HG02973 (cell line): ENCODE measurements at regions not wholly inside any gene's neighbourhood (a gene's known extent, or its start where the extent isn't known, plus 50 kb on each side); places are given as distances from the start of the nearest gene placed in this dataset.
"Not testable (repeated sequence)": the region's sequence is repeated elsewhere in the genome, so short reads cannot be mapped to it uniquely, and the experiment has no call there.

Experiments used
- ATAC-seq: cut with Tn5 transposase; IDR thresholded peaks from one replicate; pipeline ENCODE4 v1.9.1; 2021; ENCODE audit warnings: moderate library complexity; ENCODE audit not compliant: unreplicated experiment

DNA sequence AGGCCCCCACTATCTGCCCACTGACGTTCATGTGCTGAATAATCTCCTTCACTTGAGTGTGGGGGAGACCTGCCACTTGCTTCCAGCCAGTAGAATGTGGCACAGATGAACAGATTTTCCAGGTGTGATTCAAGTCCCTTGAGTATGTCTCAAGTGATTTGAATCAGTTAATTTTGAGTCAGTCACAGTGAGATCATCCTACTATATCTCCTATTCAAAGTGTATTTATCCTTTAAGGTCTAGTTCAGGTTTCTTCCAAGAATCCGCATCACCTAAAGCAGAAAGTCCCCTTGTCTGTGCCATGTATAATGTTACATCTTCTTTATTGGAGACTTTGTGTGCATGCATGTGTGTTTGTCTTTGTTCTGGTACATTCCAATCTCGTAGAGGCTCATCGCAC is 208.3 kb upstream of the DAB2 start:
- no peak for ATAC-seq

DNA sequence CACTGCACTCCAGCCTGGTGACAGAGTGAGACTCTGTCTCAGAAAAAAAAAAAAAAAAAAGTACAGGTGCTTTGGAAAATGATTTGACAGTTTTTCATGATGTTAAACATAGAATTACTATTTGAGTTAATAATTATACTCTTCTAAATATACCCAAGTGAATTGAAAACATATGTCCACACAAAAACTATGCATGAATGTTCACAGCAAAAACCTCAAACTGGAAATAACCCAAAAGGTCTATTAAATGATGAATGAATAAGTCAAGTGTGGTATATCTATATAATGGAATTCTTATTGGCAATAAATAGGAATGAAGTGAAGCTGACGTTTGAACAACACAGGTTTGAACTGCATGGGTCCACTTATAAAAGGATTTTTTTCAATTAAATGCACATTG is 207.2 kb upstream of the DAB2 start:
- ATAC-seq, result no peak

DNA sequence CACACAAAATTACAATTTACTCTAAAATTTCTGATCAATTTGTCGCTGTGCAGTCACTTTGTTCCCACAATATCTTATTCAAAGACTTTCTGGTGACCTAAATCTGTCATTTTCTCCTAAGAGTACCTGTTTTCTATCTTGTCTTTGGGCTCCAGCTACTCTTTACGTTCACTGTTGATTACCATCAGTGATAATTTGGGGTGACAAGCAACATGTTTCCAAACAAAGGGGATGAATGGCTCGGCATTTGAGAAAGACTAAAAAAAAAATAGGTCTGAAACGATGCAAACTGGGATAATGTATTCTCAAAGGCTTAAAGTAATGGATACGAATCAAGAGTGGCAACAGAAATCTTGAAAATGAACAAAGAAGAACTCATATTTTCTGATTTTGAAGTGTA is 205.2 kb upstream of the DAB2 start:
- no peak for ATAC-seq

DNA sequence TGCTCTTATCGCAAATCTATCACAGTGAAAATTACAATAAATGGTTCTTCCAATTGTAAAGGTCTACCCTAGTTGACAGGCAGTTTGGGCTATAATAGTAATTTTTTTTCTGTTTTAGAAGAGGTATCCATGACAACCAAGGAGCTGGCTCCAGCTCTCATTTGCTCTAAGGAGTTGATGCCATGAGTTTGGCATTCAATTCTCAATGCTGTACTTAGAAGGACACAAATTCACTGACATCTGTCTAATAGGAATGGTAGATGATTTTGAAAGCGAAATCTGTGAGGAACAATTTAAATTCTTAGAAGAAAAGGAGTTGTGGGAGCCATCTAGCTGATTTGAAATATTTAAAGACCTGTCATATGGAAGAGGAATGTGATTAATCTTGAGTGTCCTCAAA is 203.6 kb upstream of the DAB2 start:
- ATAC-seq, result no peak

DNA sequence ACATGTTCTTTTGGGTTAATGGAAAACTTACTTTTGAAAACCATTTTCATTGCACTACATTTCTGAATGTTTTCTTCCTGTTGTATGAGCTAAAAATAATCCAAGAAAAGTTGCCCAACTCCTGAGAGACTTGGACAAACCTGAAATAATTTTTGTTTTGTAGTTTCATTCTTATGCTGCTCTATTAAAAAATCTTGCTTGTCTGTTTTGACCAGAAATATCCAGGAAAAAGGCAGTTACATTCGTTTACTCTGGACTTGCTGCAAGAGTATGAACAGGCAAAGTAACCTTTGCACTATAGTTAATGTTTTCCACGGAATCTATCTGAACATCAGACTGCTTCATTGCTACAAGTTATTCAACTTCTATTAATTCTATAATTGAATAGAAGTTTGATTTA is 200.1 kb upstream of the DAB2 start:
- no peak for ATAC-seq

DNA sequence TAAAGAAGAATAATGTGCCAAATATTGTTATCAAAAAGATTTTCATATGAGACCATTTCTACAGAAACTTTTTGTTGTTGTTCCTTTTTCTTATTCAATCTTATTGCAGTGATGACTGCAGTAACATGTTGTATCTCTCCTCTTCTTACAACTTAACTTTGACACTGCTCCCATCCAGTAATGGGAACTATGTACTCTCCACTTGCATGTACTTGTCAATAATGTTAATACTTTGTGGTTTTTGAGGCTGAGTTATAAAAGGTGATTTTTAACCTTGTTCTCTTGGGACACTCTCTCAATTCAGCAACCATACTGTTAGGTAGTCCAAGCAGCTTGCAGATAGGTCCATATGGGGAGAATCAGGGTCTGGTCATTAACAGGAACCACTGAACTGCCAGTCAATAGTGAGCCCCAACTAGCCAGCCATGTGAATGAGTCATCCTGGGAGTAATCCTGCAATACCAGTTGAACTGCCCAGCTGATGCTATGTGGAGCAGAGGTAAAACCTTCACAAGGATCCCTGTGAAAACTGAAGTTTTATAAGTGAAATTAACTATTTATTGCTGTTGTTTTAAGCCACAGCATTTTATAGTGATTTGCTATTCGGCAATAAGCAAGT is 199.6 kb upstream of the DAB2 start:
- no peak for ATAC-seq

DNA sequence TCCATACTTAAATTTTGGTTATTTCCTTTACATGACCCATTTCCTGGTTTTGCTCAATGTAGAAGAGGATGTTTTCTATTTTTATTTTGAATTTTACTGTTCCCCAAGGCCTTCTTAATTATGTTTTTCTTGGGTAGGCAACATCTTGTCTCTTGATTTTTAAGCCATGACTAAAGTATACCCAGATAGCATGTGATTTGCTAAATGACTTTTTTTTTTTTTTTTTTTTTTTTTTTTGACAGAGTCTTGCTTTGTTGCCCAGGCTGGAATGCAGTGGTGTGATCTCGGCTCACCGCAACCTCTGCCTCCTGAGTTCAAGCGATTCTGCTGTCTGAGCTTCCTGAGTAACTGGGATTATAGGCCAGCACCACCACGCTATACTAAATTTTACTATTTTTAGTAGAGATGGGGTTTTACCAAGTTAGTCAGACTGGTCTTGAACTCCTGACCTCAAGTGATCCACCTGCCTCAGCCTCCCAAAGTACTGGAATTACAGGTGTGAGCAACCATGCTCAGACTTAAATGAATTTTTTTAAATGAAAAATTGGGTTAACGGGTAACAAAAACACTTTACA is 198.6 kb upstream of the DAB2 start:
- no peak for ATAC-seq

DNA sequence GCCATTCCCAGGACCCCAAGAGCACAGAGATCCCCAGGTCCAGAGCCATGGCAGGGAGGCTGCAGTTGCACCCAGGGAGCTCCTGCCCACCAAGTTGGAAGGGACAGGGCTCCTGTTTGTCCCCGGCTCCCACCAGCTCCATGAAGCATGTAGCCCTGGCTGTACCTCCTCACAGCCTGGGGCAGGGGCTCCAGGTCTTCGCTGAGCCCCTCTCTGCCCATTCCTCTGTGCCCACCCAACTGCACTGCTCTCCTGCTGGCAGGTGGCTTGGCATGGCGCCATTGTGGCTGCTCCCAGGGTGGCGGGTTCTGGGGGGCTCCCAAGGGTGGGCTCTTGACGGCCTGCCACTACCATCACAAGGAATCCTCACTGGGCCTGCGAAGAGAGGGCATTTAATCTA is 197.5 kb upstream of the DAB2 start:
- no peak for ATAC-seq

DNA sequence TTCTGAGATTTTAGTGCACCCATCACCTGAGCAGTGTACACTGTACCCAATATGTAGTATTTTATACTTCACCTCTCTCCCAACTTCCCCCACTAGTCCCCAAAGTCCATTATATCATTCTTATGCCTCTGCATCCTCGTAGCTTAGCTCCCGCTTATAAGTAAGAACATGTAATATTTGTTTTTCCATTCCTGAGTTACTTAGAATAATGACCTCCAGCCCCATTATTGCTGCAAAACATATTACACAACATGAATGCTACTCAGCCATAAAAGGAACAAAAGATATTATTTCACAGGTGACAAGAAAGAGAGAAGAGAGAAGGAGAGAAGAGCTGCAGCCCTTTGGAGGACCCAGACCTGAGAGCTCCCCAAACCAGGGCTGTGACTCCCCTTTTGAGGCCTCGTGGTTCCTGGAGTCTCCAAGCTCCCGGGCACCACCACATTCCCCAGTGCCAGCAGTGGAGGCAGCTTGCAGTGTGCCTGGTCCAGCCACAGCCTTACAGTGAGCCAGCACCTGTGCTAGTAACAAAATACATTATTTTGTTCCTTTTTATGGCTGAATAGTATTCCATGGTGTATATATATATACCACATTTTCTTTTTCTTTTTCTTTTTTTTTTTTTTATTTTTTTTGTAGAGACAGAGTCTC is 194.5 kb upstream of the DAB2 start:
- no peak for ATAC-seq

DNA sequence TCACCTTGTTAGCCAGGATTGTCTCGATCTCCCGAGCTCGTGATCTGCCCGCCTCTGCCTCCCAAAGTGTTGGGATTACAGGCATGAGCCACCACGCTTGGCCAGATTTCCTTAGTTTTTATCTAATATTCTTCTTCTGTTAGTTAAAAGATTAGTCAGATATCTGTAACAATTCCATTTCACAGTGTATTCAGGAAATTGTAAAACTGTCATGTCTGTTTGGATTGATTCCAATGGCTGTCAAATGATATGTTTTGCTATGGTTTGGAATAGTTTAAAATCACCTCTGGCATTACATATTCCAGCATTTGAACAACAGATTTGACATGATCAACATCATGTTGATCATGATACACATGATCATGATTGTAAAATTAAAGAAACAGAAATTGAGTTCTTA is 193.6 kb upstream of the DAB2 start:
- no peak for ATAC-seq

DNA sequence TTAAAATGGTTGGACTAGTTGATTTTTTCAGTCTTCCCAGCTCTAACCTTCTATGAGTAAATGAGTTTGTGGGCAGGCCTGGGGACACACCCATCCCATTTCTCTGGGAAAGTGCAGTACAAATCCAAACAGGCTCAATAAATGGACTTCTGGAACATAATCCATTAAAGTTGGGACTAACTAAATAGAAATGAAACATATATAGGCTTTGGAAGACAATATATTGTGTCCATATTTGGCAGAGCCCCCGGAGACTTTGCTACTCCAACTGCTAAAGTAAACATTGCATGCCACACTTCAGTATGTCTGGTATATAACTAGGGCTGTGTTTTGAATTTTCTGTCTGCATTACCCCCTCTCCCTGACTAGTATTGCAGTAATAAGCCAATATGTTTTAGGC is 191.4 kb upstream of the DAB2 start:
- ATAC-seq, result no peak

DNA sequence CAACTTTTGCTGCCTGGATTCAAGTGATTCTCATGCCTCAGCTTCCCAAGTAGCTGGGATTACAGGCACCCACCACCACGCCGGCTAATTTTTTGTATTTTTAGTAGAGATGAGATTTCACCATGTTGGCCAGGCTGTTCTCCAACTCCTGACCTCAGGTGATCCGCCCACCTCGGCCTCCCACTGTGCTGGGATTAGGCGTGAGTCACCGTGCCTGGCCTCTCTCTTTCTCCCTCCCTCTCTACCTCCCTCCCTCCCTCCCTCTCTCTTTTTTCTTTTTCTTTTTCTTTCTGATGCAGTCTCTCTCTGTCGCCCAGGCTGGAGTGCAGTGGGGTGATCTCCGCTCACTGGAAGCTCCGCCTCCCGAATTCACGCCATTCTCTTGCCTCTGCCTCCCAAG is 186.3 kb upstream of the DAB2 start:
- not testable (repeated sequence) for ATAC-seq

DNA sequence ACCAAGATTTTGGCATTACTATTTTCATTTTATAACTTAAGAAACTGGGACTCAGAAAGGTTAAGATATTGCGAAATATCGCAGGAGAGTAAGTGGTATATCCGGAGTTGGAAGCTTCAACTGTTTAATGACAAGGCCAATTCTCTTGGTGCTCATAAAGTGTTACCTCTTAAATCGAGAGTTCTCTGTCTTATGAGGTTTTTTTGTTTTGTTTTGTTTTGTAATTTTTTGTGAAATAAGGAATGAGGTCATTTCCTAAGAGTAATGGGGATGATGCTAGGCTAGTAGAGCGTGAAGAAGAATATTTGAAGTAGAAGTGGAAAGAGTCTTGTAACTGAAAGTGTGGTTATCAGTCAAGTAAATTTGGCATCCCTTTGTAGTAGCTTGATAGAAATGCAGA is 183.2 kb upstream of the DAB2 start:
- ATAC-seq, result no peak

DNA sequence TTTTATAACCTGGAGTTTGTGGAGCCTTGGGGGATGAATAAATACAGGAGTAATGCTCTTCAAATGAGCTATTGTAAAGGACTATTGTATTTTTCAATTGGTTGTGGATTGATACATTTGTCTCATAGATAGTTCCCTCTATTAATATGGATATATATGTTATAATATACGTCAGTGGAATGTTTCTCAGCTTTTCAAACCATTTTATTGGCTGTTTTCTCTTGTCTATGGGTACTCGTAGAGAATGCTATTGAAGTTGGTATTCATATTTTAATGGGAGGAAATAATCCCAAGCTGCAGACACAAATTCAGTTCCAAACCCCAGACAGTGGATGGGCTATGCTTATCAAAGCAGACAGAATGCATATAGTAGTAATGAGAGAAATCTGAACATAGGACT is 181.8 kb upstream of the DAB2 start:
- no peak for ATAC-seq

DNA sequence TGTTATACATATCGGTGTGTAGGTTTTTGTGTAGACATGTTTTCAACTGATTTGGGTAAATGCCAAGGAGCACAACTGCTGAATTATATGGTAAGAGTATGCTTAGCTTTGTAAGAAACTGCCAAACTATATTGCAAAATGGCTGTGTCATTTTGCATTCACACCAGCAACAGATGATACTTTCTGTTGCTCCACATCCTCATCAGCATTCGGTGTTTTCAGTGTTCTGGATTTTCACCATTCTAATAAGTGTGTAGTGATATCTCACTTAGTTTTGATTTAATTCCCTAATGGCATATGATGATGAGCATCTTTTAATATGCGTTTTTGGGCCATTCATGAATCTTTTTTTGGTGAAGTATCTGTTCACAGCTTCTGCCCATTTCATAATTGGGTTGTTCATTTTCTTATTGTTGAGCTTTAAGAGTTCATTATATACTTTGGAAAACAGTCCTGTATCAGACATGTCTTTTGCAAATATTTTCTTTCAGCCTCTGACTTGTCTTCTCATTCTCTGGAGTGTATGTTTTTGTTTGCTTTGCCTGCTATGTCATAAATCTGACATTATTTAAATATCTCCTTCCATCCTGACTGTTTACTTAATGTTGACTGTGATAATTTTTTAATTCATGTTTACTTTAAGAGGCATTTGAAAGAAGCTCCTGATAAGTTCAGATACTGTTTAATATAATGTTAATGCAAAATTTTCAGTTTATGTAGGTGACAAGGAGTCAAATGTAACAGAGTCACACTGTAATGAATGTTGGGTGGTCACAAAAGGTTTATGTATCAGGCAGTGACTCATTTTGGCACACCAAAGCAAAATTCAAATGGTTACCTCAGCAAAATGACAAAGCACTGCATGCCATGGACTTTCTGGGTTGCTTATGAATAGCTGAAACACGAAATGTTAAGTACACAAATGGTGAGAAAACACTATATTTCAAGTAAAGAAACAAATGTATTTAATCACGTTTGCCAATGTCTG is 181.1 kb upstream of the DAB2 start:
- ATAC-seq, result no peak

DNA sequence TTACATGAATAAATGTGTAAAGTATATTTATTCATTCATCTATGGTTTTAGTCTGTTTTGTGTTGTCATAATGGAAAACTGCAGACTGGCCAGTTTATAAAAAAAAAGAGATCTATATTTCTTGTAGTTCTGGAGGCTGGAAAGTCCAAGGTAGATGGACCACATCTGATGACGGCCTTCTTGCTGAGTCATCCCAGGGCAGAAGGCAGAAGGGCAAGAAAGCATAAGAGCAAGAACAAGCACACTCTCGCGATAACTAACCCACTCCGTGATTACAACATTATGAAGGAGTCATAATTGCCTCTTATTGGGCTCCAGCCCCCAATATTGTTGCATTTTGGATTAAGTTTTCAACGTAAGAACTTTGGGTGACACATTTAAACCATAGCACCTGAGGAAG is 180.4 kb upstream of the DAB2 start:
- ATAC-seq, result no peak

DNA sequence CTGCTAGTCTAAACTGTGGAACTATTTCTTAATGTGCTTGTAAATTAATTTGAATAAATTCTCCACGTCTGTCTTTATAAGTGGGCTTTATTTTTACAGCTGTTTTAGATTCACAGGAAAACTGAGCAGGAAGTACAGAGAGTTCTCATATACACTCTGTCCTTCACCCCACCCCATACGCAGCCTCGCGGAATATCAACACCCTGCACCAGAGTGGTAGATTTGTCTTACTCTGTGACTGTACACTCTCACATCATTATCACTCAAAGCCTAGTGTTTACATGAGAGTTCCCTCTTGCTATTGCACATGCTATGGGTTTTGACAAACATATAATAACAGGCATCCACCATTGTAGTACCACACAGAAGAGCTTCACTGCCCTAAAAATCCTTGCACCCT is 179.7 kb upstream of the DAB2 start:
- ATAC-seq, result no peak

DNA sequence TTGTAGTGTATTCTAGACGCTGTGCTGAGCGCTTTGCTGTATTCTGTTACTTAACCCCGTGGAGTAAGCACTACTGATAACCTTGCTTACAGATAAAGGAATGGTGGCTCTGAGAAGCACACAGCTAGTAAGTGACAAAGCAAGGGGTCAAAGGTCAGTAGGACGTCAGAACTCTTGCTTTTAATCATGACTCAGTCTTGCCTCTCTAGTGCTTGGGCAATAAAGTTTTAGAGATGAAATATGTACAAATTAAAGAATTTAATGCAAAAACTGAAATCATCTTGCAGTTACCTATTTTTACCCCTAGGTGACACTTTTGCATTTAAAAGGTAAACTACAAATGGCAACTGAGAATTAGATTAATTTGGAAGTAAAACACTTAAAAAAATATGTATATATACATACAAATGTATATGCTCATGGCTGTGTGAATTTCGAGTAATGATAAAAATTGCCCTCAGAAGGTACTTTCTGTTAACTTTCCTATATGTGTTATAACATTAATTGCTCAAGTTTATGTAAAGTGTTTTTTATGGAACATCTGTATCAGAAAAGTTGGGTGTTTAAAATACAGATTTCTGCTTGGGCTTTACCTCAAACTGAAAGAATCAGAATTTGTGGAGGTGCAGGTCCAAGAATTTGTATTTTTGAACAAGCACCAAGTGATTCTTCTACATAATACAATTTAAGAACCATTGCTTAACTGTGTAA is 175.1 kb upstream of the DAB2 start:
- ATAC-seq, result no peak

DNA sequence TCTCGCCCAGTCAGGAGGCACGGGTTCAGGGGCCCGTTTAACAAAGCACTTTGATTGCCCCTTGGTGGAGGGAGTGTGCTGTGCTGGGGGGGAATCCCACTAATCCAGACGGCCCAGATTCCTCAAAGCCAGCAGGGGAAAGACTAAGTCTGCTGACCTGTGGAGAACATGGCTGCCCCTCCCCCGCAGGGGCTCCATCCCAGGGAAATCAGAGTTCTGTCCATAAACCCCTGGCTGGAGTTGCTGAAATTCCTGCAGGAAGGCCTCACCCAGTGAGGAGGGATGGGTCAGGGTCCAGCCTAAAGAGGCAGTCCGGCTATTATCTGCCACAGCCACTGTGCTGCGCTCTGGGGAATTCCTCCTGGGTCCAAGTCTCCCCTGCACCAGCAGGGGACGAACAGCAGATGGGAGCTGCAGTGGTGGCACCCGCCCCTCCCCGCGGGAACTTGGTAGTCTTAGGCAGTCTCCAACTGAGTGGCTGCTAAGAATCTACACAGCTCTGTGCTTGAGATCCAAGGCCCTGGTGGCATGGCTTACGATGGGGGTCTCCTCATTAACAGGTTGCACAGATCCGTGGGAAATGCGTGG is 174.0 kb upstream of the DAB2 start:
- ATAC-seq, result no peak

DNA sequence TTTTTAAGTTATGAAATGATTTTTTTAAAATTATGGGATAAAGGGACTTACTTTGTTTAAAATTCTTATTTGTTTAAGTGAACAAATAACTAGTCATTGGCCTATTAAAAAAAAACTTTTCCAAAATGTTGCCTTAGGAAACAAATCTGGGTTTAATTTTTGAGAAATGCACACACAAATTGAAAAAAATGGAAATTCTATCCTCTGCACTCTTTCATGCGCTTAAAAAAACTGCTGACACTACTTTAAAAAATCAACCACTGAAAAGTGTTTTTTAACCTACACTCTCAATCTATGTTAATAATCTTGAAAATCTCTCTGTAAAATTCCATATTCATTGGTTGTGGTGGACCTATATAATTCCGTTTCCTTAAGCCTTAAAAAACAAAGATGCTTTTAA is 163.4 kb upstream of the DAB2 start:
- ATAC-seq, result no peak

DNA sequence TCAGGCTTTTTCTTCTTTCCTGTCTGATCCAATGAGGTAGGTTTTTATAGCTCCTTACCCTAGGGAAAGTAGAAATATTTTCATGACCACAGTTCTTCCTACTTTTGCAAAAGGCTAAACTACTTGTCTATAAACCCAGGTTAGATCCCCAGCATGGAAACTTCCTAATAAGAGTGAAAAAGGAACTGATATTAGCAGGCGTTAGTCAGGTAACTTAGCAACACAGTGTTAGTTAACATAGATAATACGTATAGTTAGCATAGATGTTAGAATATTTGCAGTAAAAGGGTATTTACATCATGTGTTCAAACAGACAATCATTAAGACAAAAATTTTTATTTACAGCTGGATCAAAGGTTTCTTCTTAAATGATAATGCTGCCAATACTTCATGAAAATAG is 162.9 kb upstream of the DAB2 start:
- no peak for ATAC-seq
